Inflammatory macrophage treated with lipopolysaccharide for 1 hour (primary cell): ENCODE measurements at regions not wholly inside any gene's neighbourhood (a gene's known extent, or its start where the extent isn't known, plus 50 kb on each side); places are given as distances from the start of the nearest gene placed in this dataset.
"Not testable (repeated sequence)": the region's sequence is repeated elsewhere in the genome, so short reads cannot be mapped to it uniquely, and the experiment has no call there.

Experiments
- DNase-seq, 2 donors: peaks; one replicate each; pipeline ENCODE4 v3.0.0-alpha.2; 2020 to 2022

DNA sequence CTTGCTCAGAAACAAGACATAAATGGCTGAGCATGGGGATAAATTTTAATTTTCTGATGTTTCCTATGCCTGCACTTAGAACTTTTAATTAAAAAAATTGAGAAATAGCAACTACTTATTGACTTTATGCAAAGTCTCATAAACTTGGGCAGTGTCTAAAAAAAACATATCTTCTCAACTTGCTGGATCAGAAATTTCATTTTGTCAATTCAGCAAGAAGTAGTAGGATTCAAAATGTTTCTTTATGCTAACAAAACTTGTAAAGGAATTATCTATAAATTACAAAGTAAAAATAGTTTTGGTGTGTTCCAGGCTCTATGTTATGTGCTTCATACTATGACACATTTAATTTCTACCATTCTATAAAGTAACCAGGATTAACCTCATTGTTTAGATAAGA, 562.2 kb upstream of the IMPG1 start:
- DNase-seq = no peak

- DNase-seq = no peak
Measured at GRCh38 chr6:76633259-76633658, 560.8 kb upstream of the IMPG1 start.

DNA sequence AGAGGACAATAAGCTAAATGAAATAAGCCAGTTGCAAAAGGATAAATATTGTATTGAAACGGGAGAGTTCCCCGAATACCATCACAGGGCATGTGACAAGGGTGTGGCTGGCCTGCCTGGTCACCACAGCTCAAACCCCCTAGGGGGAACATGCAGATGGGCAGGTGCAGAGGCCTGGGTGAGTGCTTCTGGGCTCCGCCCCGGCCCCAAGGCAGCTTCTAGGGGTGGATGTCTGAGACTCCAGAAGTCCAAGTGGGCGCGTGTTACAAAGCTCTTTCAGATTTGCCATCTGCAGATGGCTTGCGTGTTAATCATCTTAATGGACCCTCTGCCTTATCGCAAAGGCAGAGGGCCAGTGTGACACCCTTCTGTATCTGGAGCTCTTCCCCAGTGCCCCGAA, 559.2 kb upstream of the IMPG1 start:
- DNase-seq = no peak

DNA sequence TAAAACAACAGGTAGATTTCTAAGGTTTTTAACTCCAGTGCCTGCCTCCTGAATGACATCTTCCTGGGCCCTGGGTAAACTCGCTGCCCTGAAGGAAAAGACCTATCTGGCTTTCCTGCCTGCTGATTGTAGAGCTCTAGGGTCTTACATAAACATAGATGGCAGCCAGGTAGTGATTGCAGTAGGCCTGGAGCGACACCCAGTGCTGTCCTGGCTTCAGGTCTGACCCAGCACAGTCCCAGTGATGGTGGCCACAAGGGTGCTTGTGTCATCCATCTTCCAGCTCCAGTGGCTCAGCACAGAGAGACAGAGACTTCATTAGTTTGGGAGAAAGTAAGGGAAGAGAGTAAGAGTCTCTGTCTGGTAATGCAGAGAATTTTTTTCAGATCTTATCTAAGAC, 542.9 kb upstream of the IMPG1 start:
- DNase-seq = no peak

DNA sequence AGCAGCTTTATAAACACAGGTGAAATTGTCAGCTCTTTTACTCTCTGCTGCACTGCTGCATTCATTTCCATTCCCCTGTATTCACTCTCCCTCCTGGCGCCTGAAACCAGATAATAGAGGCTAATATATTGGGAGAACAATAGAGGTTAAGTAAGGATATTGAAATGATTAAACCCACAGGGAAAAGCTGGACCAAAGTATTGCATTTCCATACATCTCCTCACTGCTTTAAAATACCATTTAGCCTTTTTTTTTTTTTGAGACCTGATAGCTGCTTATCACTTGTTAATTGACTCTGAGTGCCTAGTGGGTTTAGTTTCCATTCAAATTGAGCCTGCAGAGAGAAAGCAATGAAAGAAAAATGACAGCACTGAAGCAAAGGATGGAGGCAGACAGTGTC, 540.5 kb upstream of the IMPG1 start:
- DNase-seq = no peak

GRCh38 chr6:76609160-76609559, 536.7 kb upstream of the IMPG1 start:
- DNase-seq = no peak

DNA sequence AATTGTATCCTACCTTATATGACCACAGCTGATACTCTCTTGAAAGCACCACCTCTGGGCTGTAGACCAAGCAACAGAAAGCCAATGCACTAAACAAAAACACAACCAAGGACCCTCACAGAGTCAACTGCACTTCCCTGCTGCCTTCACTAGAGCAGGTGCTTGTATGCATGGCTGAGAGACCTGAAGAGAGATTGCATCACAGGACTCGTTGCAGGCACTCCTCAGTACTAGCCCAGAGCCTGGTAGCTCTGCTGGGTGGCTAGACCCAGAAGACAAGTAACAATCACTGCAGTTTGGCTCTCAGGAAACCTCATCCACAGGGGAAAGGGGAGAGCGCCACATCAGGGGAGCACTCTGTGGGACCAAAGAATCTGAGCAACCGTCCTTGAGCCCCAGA, 521.6 kb upstream of the IMPG1 start:
- DNase-seq = no peak

- no peak for DNase-seq
Measured at GRCh38 chr6:76593668-76594067, 521.2 kb upstream of the IMPG1 start.

DNA sequence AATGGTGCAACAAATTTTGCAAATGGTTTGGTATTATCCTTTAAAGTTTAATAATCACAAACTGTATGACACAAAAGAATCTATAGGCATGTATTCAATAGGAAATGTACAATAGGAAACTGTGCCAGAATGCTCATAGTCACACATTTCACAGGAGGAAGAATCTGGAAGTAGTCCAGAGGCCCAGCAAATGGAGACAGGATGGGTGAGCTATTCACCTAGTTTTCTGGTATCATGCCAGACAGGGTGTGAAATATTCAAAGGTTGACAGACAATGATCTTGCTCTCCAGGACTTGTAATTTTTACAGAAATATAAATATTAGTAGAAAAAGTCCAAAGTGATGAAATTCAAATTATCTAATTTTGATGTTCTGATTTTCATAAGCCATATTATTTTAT, 520.1 kb upstream of the IMPG1 start:
- DNase-seq = no peak

DNA sequence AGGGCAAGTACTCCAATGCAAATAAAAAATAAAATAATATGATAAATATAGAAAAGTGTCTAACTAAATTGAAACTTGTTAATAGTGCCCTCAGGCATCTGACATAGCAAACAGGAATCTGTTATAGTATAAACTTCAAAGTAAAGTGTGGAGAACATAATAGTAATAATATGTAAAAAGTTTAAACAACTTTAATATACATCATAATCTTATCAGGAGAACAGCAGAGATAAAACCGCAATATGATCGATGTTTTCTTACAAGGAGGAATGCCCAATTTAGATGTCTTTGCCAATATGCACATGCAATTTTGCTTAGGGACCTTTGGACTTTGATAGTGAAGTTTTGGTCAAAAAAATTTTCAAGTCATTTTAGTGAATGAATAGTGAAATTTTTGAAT, 514.8 kb upstream of the IMPG1 start:
- no peak for DNase-seq

DNA sequence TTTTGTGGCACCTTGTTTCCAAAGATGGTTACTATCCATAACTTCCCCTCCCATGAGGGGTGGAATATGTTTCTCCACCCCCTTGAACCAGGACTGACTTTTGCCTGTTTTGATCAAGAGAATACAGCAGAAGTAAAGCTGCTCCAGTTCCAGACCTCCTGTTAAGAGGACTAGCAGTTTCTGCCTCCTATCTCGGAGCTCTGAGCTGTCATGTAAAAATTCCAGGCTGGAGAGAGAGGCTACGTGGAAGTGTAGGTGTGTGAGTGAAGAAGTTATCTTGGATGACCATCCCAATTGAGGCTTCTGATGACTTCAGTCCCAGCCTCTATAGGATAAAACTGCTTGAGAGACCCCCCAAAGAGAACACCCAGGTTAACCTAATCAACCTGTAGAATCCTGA, 511.7 kb upstream of the IMPG1 start:
- no peak for DNase-seq

GRCh38 chr6:76578746-76579145, 506.3 kb upstream of the IMPG1 start:
- no peak for DNase-seq

GRCh38 chr6:76574746-76575145, 502.3 kb upstream of the IMPG1 start:
- no peak for DNase-seq

- DNase-seq = no peak
Measured at GRCh38 chr6:76565932-76566331, 493.5 kb upstream of the IMPG1 start.

DNA sequence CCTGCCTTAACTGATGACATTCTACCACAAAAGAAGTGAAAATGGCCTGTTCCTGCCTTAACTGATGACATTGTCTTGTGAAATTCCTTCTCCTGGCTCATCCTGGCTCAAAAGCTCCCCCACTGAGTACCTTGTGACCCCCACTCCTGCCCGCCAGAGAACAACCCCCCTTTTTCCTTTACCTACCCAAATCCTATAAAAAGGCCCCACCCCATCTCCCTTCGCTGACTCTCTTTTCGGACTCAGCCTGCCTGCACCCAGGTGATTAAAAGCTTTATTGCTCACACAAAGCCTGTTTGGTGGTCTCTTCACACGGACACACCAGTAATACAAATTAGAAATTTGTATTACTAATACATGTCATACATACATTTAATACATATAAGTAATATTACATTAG, 489.9 kb upstream of the IMPG1 start:
- not testable (repeated sequence) for DNase-seq

GRCh38 chr6:76560851-76561755, 488.6 kb upstream of the IMPG1 start:
- DNase-seq = not testable (repeated sequence)

- DNase-seq = no peak
Measured at GRCh38 chr6:76553256-76553655, 480.8 kb upstream of the IMPG1 start.

DNA sequence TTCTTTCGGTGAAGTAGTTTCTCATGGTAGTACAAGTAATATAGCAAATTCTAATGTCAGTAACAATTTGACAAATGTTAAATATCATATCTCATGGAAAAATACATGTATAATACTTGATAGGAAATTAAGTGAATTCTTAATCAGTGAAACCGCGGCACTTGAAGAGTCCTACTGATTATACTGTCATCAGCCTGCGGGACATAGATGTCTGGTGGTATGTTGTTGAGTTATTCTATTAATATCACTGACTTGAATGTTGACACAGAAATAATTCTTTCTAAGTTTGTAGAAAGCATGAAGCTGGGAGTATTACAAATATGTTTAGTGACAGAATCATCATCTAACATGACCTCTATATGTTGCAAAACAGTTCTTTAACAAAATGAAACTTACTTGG, 479.8 kb upstream of the IMPG1 start:
- no peak for DNase-seq

DNA sequence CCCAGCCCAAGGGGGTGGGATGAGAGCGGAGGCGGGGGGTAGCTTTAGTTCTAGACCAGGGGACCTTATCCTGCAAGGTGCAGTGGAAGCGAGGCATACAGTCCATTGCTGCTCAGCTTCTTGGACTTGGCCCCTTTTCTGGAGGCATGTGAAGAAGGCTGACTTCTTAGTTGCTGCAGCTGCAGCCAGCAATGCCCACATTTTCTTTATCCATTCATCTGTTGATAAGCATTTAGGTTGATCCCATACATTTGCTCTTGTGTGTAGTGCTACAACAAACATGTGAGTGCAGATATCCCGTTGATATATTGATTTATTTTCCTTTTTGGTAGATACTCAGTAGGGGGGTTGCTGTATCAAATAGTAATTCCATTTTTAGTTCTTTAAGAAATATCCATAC, 461.2 kb upstream of the IMPG1 start:
- no peak for DNase-seq

GRCh38 chr6:76532647-76533046, 460.2 kb upstream of the IMPG1 start:
- DNase-seq = no peak

GRCh38 chr6:76518443-76518842, 446.0 kb upstream of the IMPG1 start:
- DNase-seq = no peak

DNA sequence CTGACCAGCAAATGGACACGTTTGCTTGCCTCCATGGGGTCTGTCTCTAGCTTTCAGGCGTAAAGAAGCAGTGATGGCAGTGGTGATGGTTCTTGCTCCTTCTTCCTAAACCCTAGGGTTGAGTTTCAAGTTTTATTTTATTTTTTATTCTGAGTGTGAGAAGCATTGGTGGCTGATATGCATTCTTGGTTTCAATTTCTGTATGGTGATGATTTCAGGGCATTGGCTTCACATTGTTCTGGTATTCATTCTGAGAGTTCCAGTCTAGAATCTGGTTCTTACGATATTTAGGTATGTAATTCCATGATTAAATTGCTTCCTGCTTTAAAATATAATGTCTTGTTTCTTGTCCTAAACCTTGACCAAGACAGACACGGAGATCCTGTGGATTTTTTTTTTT, 444.5 kb upstream of the IMPG1 start:
- DNase-seq = no peak

DNA sequence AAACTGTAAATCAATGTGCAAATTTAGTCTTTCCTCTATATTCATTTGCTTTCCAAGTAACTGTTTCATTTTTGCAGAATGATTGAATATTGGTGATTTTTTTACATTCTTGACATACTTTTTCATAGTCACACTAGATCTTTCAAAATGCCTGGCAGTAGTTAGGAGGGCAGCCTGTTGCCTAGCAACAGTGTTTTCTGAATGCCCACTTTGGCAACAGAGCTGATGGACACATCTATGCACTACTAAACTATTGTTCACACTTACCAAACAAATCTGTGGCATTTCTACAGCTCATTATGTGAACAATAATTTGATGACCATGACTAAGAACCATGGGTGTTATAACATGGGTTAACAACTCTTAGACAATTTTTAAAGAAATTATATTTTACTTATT, 438.0 kb upstream of the IMPG1 start:
- no peak for DNase-seq

GRCh38 chr6:76509397-76509796, 436.9 kb upstream of the IMPG1 start:
- no peak for DNase-seq

- DNase-seq = no peak
Measured at GRCh38 chr6:76506808-76507207, 434.3 kb upstream of the IMPG1 start.
